Right renal pelvis (tissue), 4 donors: ENCODE measurements at regions not wholly inside any gene's neighbourhood (a gene's known extent, or its start where the extent isn't known, plus 50 kb on each side); places are given as distances from the start of the nearest gene placed in this dataset.
"Not testable (repeated sequence)": the region's sequence is repeated elsewhere in the genome, so short reads cannot be mapped to it uniquely, and the experiment has no call there.

Source experiments
- DNase-seq, 4 donors: peaks; one replicate each; pipeline ENCODE4 v3.0.0-alpha.2; 2013; ENCODE audit warnings: low read depth in 4 of 4, low spot score in 3 of 4, missing footprints in 1 of 4

- no peak for DNase-seq
These were observed 187.9 kb upstream of the IL15 start for GRCh38 chr4:141448490-141448889.

- no peak for DNase-seq
These were observed 186.5 kb upstream of the IL15 start for GRCh38 chr4:141449927-141450326.

- DNase-seq: no peak
These were observed 180.7 kb upstream of the IL15 start for GRCh38 chr4:141455651-141456050.

GRCh38 chr4:141457653-141458052, 178.7 kb upstream of the IL15 start:
- no peak for DNase-seq

GRCh38 chr4:141458501-141458900, 177.9 kb upstream of the IL15 start:
- no peak for DNase-seq

GRCh38 chr4:141459020-141459419, 177.4 kb upstream of the IL15 start:
- DNase-seq: no peak

- no peak for DNase-seq
These were observed 174.0 kb upstream of the IL15 start for GRCh38 chr4:141462361-141462760.

GRCh38 chr4:141463678-141464077, 172.7 kb upstream of the IL15 start:
- DNase-seq: no peak

- DNase-seq: no peak
These were observed 172.0 kb upstream of the IL15 start for GRCh38 chr4:141464366-141464765.

- no peak for DNase-seq
These were observed 171.2 kb upstream of the IL15 start for GRCh38 chr4:141465171-141465570.

- DNase-seq: no peak
These were observed 169.2 kb upstream of the IL15 start for GRCh38 chr4:141467225-141467624.

GRCh38 chr4:141469392-141469791, 167.0 kb upstream of the IL15 start:
- DNase-seq: no peak

GRCh38 chr4:141473026-141473540, 163.3 kb upstream of the IL15 start:
- no peak for DNase-seq

- DNase-seq: no peak
These were observed 162.4 kb upstream of the IL15 start for GRCh38 chr4:141473952-141474351.

GRCh38 chr4:141480950-141481349, 155.4 kb upstream of the IL15 start:
- no peak for DNase-seq

GRCh38 chr4:141484298-141484697, 152.1 kb upstream of the IL15 start:
- not testable (repeated sequence) for DNase-seq

- DNase-seq: no peak
These were observed 149.9 kb upstream of the IL15 start for GRCh38 chr4:141486375-141486997.

- no peak for DNase-seq
These were observed 138.8 kb upstream of the IL15 start for GRCh38 chr4:141497627-141498026.

GRCh38 chr4:141499261-141499853, 137.0 kb upstream of the IL15 start:
- no peak for DNase-seq

- no peak for DNase-seq
These were observed 135.0 kb upstream of the IL15 start for GRCh38 chr4:141501395-141501794.

- DNase-seq: no peak
These were observed 134.5 kb upstream of the IL15 start for GRCh38 chr4:141501931-141502330.

GRCh38 chr4:141502755-141503154, 133.6 kb upstream of the IL15 start:
- DNase-seq: no peak

- DNase-seq: no peak
These were observed 133.1 kb upstream of the IL15 start for GRCh38 chr4:141503260-141503659.
